D341Med (cell line): ENCODE measurements at regions not wholly inside any gene's neighbourhood (a gene's known extent, or its start where the extent isn't known, plus 50 kb on each side); places are given as distances from the start of the nearest gene placed in this dataset.

ENCODE experiments used
- DNase-seq: peaks from one replicate; pipeline ENCODE4 v3.0.0; 2012; ENCODE audit warnings: low spot score

DNA sequence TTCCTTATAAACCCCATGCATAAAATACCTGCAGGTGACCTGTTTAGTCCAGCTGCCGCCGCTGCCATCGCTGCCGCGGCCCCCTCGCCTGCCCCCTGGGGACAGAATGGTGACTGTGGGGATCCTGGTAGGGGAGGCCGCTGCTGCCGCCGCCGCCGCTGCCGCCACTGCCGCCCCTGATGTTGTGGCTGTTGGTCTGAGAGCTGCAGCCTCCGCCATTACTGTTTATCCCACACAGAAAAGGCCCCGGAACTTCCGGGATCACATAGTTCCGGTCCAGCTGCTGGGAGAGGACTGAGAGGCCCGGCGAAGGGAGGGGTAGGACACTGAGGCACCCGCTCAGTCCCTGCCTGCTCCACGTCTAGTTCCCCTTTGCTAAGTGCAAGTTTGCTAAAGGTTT lies 244.9 kb downstream of the C12orf50 start:
- no peak for DNase-seq

DNA sequence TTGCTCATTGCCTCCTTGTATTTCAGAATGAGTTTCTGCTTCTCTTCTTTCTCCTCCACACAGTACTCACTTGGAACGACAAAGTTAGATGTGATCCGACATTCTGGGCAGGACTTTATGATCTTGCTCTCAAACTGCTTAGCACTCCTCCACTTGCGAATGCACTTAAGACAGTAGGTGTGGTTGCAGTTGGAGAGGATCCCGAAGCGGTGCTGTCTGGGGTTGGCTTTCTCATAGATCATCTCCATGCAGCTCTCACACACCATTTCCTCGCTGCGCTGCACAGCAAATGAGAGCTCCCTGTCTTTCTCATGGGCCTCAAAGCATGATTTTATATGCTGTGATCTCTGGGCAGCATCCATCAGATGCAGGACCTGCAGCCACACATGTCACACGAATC lies 245.7 kb downstream of the C12orf50 start:
- DNase-seq, result no peak

DNA sequence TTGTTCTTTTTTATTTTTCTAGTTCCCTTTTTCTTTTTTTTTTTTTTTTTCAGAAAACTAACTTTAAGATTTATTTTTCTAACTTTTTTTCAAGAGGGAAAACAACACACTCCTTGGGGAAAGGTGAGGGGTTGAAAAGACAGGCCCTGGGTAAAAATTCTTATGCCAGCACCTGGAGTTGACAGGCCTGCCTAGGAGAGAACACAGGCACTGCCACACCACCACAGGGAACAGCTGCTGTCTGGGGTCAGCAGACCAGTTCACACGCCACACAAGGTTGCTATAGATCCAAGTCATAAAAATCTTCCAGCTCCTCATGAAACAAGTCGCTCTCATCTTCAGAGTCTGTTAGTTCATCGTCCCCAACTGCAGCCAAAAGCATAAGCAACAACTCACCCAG lies 246.4 kb downstream of the C12orf50 start:
- no peak for DNase-seq

DNA sequence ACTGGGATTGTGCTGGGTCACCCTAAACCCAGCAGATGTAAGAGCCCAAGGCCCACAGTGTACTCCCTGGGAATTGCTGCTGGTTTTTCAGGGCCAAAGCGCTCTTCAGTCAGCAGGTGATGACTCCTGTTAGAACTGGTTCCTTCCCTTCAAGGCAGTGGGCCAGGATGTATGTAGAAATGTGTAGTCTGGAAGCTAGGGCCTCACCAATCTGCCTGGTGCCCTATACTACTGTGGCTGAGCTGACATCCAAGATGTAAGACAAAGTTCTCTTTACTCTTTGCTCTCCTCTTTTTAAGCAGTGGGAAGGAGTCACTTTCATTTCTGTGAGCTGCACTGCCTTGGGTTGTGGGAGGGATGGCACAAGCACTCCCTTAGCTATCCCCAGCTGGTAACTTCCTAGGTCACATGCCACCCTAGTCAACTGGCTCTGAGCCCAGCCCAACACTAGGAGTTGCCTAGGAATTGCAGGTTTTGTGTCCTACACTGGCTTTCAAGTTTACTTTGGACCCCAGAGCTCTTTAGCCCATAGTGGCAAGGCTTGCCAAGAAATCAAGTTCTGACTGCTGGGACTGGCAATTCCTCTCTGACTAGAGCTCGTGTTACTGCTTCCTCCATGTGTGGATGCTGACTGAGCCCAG lies 249.2 kb downstream of the C12orf50 start:
- DNase-seq, result no peak

DNA sequence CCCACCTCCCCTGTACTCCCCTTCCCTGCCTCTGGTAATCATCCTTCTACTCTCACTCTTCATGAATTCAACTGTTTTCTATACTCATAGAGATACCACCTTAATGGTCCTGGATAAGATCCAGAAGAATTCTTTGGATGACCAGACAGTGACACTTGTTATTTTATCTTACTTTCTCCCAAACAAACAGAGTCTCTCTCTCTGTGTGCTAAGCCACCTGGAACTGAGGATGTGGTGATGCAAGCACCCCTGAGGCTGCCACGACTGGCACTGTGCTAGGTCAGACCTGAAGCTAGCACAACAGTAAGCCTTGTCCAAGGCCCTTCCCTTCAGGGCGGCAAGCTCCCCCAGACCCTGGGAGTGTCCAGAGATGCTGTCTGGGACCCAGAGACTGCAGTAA lies 250.2 kb downstream of the C12orf50 start:
- no peak for DNase-seq

DNA sequence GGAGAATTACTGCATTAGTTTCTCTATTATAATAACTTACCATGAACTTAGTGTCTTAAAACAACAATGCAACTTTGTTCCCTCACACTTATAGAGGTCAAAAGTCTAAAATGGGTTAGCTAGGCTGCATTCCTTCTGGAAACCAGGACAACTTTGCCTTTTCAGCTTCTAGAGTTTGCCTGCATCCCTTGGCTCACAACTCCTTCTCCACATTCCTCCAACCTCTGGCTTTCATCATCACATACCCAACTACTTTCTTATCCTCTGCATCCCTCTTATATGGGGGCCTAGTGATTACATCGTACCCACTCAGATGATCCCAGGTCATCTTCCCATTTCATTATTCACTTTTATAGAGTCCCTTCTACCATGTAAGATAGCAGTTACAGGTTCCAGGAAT lies 251.1 kb downstream of the C12orf50 start:
- DNase-seq, result no peak

DNA sequence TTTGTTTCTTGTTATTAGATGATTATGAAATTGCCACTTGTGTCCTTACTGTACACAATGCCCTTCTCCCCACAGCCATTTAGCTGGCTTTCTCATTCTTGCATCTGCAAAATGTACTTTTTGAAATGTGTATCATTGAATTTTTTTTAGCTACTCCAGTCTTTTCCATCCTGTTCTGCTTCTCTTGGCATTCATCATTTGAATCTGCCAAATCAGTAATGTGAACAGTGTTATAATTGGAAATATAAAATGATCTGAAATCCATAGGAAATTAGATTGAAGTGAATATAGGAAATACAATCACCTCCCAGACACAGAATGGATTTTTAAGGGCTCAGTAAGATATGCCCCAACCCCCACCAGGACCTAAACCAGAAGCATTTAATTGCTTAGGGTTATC lies 253.4 kb downstream of the C12orf50 start:
- no peak for DNase-seq

DNA sequence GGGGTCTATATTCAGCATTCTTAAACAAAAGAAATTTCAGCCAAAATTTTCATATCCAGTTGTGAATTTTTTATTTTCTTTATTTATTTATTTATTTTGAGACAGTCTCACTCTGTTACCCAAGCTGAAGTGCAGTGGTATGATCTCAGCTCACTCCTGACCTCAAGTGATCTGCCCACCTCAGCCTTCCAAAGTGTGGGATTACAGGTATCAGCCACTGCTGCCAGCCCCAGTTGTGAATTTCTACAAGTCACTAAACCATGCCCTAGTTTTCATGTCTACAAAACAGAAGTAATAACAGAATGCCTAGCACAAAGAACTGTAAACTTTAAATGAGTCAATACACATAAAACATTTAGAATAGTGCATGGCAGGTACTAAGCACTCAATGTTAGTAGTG lies 254.2 kb downstream of the C12orf50 start:
- no peak for DNase-seq

DNA sequence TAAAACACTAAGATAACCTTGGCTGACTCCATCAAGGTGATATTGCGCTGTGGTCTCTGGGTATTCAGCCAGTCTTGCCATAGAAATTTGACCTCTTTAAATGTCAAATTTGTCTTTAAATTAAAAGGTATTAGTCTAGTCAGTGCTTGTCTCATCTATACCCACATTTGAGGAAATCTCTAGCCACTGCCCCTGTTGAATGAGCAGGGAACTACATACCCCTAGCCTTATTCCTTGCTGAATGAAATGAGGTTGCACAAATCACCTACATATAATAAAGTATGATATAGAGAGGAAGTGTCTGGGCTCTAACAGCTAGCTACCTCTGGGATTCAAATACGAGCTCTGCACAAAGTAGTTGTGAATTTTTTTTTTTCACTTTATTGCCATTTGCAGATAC lies 256.8 kb downstream of the C12orf50 start:
- no peak for DNase-seq

DNA sequence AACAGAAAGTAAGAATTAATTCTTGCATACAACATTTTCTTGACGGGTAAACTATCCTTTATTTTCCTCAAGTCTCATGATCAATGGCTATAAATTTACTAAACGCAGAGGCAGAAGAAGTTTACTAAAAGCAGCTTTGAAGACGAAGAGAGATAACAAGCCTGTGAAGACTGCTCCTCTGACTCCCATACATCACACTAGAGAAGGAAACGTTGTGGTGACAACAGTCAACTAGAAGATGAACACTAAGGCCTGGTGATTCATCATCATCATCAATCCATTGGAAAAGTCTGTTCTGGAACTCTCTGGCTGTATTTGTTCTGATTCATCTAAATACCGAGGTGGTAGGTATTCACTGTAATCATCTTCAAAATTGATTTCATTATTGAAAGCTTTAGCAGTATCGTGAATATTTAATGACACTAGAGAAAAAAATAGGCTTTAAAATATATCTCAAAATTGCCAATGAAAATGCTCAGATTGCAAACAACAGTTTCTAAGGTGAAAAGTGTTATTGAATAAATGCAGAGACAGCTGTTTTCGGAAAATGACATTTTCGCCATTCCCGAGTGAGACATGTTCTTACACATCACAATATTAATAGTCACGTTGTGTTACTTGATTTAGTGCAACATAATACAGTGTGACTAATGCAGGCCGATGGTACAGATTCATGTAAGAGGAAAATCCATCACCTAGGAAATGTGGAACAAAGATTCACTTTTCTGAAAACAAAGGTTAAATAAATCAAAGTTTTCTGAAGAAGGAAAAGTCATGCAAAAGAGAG lies 260.5 kb downstream of the C12orf50 start:
- DNase-seq, result no peak

DNA sequence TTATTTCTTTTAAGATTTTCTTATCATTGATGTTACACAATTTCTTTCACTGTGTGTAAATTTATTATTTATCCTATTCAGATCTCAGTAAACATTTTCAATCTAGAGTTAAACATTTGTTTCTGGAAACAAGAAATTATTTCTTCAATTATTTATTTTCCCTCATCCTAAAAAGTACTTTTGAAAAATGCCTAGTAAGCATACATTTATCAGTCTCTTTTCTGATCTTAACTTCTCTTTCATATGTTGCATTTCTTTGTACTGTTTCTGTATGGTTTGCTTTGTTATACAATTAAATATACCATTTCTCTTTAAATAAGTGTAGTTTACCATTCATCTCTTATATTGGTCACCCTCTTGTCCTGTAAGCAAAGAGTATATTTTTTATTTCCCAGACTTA lies 263.2 kb downstream of the C12orf50 start:
- no peak for DNase-seq

DNA sequence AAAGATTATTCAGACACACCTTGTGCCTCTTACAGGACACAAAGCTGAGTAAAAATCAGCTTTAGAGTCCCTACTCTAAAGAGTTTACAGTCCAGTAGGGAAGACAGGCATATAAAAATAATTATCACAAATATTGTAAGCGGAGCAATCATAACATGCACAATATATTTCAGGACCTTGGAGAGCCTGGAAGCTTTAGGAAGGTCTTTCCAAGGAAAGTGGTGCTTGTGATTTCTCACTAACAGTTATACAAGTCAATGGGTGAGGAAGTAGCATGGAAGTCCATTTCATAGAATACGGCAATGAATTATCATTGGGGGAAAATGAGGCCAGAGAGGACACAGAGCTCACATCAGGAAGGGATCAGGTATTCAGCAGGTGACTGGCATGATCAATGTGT lies 268.3 kb downstream of the C12orf50 start:
- DNase-seq, result no peak

DNA sequence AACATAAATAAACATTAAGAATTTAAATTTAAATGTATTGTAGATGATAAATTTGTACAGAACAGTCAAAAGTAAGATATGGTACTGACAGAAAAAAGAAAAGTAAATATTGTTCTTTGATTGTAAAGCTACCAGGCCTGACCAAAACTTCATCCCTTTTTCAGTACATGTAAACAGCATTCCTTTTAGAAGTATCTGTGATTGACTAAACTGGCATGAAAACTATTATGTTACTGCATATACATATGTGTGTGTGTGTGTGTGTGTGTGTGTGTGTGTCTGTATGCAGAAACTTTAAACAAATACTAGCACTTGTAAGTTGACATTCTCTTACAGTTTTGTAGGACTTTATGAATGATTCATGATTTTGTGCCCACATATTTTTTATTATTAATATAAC lies 270.9 kb downstream of the C12orf50 start:
- DNase-seq, result no peak

DNA sequence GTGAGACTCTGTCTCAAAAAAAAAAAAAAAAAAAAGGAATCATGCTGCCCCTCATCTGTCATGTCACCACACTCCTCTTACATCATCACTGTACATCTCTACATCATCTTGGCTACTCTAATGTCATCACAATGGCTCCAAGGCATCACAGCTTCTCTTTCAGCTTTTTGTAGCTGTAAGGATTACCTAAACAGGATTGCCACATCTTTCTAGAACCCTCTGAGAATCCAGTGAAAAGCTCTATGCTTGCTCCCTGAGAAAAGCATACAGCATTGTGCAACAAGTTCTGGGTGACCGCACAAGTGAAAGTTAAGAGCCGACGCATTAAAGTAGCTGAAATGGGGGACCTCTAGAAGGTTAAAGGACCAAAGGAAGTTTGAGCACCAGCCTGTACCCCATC lies 272.5 kb downstream of the C12orf50 start:
- DNase-seq, result no peak

DNA sequence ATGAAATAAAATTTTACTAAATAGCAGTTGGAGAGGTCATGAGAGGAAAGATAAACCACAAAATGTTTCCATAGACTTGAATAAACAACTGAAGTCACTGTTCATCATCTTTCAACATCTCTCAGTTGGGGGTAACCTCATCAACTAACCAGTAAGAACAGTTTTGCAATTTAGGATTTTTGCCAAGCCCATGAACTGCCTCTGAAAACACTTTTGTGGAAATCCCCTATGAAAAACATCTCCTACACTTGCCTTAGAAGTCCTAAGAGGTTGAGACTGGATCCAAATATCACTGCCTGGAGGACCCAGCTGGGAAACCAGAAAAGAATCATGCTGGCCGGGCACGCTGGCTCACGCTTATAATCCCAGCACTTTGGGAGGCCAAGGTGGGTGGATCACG lies 273.1 kb downstream of the C12orf50 start:
- DNase-seq, result no peak

DNA sequence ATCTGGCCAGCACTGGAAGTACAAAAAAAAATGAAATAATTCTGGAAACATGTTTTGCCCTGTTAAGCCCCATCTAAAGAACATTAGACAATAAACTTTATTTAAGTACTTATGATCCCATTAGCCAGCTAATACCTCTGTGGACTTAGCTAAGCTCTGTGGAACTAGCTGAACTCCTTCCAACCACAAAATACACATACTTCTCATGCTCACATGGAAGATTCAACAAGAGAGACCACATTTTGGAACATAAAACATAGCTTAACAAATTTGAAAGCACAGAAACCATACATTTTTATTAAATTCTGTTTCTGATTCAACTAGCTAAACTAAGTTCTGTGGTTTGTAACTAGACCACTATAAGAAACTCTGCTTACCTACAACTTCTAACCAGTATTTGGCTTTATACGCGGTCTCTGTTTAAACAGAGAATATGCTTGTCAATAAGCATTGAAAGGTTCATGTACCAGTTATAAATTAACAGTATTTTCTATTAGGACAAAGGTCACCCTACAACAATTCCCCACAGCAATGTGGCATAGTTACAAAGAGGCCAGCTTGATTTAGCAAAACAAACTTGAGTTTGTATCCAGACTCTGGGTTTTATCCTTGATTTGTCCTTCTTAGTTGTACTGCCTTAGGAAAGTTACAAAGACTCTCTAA lies 300.1 kb downstream of the C12orf50 start:
- DNase-seq, result no peak

DNA sequence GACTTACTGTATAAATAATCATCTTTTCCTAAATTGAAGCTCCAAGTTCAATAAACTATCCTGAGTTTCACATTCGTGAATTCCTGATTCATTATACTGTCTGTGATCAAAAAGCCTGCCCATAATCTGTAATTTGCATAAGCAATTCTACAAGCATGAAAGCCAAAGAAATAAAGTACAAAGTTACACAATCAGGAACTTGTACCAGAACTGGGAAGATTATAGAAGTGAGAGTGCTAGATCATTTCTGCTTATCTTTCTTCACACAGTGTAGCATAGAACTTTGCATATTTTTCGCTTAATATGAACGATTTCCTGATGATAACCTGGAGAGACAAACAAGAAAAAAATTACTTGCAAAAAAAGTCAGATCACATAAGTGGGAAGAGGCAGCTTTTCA lies 308.2 kb downstream of the C12orf50 start:
- no peak for DNase-seq

DNA sequence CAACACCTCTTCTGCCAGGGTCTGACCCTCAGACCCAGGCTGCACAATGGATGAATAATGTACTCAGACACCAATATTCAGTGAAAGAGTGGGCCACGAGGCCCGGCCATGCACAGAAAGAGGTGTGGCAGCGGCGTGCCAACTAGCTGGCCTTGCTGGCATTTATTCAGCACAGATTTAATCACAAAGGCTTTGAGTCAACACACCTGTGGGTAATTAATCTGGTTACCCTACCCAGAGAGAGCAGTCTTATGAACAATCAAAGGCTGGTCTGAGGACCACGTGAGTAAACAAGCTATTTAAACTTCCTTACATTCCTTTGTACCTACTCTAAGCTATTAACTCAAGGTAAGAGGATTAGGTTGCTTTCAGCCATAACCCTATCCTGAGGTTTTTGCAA lies 324.8 kb downstream of the C12orf50 start:
- DNase-seq, result peak; percentile 10

DNA sequence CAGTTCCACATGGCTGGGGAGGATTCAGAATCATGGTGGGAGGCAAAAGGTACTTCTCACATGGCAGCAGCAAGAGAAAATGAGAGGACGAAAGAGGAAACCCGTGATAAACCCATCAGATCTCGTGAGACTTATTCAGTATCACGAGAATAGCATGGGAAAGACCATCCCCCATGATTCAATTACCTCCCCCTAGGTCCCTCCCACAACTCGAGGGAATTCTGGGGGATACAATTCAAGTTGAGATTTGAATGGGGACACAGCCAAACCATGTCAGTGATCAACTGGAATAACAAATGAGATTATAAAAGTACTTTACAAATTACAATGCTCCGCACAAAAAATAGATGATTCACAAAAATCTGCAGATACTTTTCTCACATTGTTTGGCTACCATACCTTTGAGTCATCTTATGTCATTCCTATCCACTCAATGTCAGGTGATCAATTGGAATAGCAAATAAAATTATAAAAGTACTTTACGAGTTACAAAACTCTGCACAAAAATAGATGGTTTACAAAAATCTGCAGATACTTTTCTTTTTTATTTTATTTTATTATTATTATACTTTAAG lies 338.9 kb downstream of the C12orf50 start:
- DNase-seq, result no peak

DNA sequence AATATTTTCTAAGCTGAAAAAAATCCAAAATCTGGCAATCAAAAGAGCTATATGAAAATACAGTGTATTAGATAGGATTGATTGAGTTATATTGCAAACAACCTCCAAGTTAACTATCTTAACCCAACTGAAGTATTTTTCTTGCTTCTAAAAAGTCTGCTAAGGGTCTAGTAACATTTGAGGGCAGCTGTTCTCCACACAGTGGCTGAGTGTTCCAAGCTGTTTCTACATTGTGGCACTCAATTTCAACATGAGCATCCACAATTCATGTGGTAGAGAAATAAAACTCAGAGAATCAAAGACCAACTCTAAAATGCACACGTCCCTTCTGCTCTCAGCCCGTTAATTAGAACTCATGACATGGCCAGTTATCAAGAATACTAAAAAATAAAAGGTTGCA lies 340.0 kb downstream of the C12orf50 start:
- DNase-seq, result no peak

DNA sequence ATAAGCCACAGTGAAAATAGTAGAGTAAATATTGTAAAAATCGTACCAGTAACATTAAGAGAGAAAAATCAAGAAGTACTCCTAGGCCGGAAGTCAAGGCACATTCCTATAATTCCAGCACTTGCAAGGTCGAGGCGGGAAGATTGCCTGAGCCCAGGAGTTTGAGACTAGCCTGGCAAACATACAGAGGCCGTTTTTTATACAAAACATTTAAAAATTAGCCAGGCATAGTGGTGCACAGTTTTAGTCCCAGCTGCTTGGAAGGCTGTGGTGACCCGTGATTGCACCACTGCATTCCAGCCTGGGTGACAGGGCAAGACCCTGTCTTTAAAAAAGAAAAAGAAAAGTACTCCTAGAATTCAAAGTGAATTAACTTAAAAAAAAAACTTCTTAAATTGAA lies 341.8 kb downstream of the C12orf50 start:
- DNase-seq, result no peak

DNA sequence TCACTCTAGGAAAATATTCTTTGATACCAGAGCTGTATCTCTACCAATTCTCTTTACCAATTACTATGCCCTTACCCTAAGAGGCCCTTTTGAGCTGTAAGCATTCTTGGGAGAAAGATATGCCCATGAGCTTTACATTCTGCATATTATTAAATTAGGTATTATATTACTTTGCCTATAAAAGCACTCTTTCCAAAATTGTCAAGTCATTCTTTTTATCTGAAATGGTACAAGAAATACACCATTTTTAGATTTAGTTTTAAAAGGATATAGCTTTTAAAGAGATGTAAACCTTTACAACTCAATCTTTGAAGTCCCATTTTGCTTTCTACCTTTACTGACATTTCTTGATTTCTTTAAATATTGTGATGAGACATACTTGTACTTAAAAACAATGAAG lies 343.5 kb downstream of the C12orf50 start:
- no peak for DNase-seq

DNA sequence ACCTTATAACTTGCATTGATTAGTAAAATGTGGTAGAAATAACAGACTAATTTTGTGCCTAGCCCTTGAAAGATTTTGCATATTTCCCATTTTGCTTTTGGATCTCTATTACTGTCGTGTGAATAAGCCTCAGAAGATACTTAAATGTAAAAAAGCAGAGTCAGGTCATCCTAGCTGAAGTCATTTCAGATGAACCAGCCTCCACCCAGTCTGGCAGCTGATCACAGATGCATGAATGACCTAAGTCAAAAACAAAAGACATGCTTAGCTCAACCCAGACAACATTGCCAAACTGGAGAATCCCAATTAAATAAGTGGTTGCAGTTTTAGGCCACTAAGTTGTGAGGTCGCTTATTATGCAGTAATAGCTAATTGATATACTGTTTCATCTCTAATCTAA lies 349.9 kb downstream of the C12orf50 start:
- no peak for DNase-seq
